WTC11 (cell line): ENCODE measurements at regions not wholly inside any gene's neighbourhood (a gene's known extent, or its start where the extent isn't known, plus 50 kb on each side); places are given as distances from the start of the nearest gene placed in this dataset.

Experiments used
- ATAC-seq: fragments of 200-7000 bp; cut with Tn5 transposase; 2 replicates; pipeline ENCODE4 v1.10.0; 2021; ENCODE audit warnings: mild to moderate bottlenecking, moderate library complexity
- CTCF ChIA-PET: fragments of 300-600 bp; sonication (Branson Sonifier 250); formaldehyde crosslinking; loops from one replicate; lab custom pipeline; 2021; ENCODE audit warnings: antibody characterized with exemption; lab: Charles Lee
- POLR2A ChIA-PET: fragments of 350-600 bp; sonication (Branson Sonifier 250); formaldehyde crosslinking; loops from one replicate; lab custom pipeline; 2021; ENCODE audit warnings: antibody characterized with exemption; lab: Charles Lee
- DNase-seq: peaks from one replicate; pipeline ENCODE4 v3.0.0; 2021; ENCODE audit warnings: low spot score
- H3K27ac Mint-ChIP-seq: 2 replicates; pipeline ENCODE4 v1.8.0; 2021; ENCODE audit warnings: mixed read lengths
- H3K27me3 Mint-ChIP-seq: 2 replicates; pipeline ENCODE4 v1.8.0; 2021; ENCODE audit warnings: low read depth, mild to moderate bottlenecking, moderate library complexity, mixed read lengths
- H3K36me3 Mint-ChIP-seq: 2 replicates; pipeline ENCODE4 v1.8.0; 2021; ENCODE audit warnings: mixed read lengths
- H3K4me1 Mint-ChIP-seq: 2 replicates; pipeline ENCODE4 v1.8.0; 2022; ENCODE audit warnings: mixed read lengths
- H3K4me3 Mint-ChIP-seq: 2 replicates; pipeline ENCODE4 v1.8.0; 2021; ENCODE audit warnings: mild to moderate bottlenecking, moderate library complexity, mixed read lengths
- H3K9me3 Mint-ChIP-seq: 2 replicates; pipeline ENCODE4 v1.8.0; 2021; ENCODE audit warnings: mixed read lengths
- ATF1 ChIP-seq: sonication (generic); formaldehyde crosslinking; IDR thresholded peaks from 2 replicates; pipeline ENCODE4 v1.8.1; 2023; ENCODE audit warnings: mild to moderate bottlenecking, moderate library complexity, missing genetic modification reagents
- ATF3 ChIP-seq: sonication (generic); formaldehyde crosslinking; conservative IDR thresholded peaks from 2 replicates; pipeline ENCODE4 v1.8.1; 2022; ENCODE audit warnings: mild to moderate bottlenecking, missing genetic modification reagents
- ATF6 ChIP-seq: sonication (generic); formaldehyde crosslinking; IDR thresholded peaks from 2 replicates; pipeline ENCODE4 v1.8.1; 2023; ENCODE audit warnings: mild to moderate bottlenecking, missing genetic modification reagents
- CBFB ChIP-seq: sonication (generic); formaldehyde crosslinking; IDR thresholded peaks from 2 replicates; pipeline ENCODE4 v1.8.1; 2022; ENCODE audit warnings: mild to moderate bottlenecking, low read depth, missing genetic modification reagents
- E2F4 ChIP-seq: sonication (generic); formaldehyde crosslinking; IDR thresholded peaks from 2 replicates; pipeline ENCODE4 v1.8.1; 2022; ENCODE audit warnings: low read depth, mild to moderate bottlenecking, moderate library complexity, missing genetic modification reagents, borderline replicate concordance
- ETV6 ChIP-seq: sonication (generic); formaldehyde crosslinking; IDR thresholded peaks from 2 replicates; pipeline ENCODE4 v1.8.1; 2022; ENCODE audit warnings: mild to moderate bottlenecking, missing genetic modification reagents
- GRHL2 ChIP-seq: fragments of 250-450 bp; sonication (Bioruptor Pico); IDR thresholded peaks from 2 replicates; pipeline ENCODE4 v1.8.0; 2022; ENCODE audit warnings: mild to moderate bottlenecking, moderate library complexity; ENCODE audit not compliant: insufficient replicate concordance, severe bottlenecking
- IRF2 ChIP-seq: sonication (generic); formaldehyde crosslinking; IDR thresholded peaks from 2 replicates; pipeline ENCODE4 v1.8.0; 2022; ENCODE audit warnings: low read depth, missing genetic modification reagents, borderline replicate concordance
- MXD4 ChIP-seq: fragments of 250-450 bp; sonication (Bioruptor Pico); IDR thresholded peaks from 2 replicates; pipeline ENCODE4 v1.8.0; 2021; ENCODE audit warnings: mild to moderate bottlenecking, moderate library complexity, borderline replicate concordance
- NFE2L1 ChIP-seq: sonication (generic); formaldehyde crosslinking; IDR thresholded peaks from 2 replicates; pipeline ENCODE4 v1.8.1; 2023; ENCODE audit warnings: missing genetic modification reagents
- RORB ChIP-seq: fragments of 250-450 bp; sonication (Bioruptor Pico); IDR thresholded peaks from 2 replicates; pipeline ENCODE4 v1.9.0; 2021; ENCODE audit warnings: mild to moderate bottlenecking
- SP1 ChIP-seq: sonication (generic); formaldehyde crosslinking; conservative IDR thresholded peaks from 2 replicates; pipeline ENCODE4 v1.8.1; 2022; ENCODE audit warnings: missing genetic modification reagents
- TCF7 ChIP-seq: sonication (generic); formaldehyde crosslinking; IDR thresholded peaks from 2 replicates; pipeline ENCODE4 v1.8.0; 2022; ENCODE audit warnings: mild to moderate bottlenecking, low read depth, missing genetic modification reagents, moderate library complexity
- TEAD4 ChIP-seq: sonication (generic); formaldehyde crosslinking; IDR thresholded peaks from 2 replicates; pipeline ENCODE4 v1.8.0; 2022; ENCODE audit warnings: mild to moderate bottlenecking, missing genetic modification reagents
- USF2 ChIP-seq: sonication (generic); formaldehyde crosslinking; IDR thresholded peaks from 2 replicates; pipeline ENCODE4 v1.8.1; 2023; ENCODE audit warnings: mild to moderate bottlenecking, missing genetic modification reagents, moderate library complexity
- ZNF219 ChIP-seq: sonication (generic); formaldehyde crosslinking; IDR thresholded peaks from 2 replicates; pipeline ENCODE4 v1.8.0; 2023; ENCODE audit warnings: missing genetic modification reagents, mild to moderate bottlenecking, borderline replicate concordance
- ZNF317 ChIP-seq: sonication (generic); formaldehyde crosslinking; IDR thresholded peaks from 2 replicates; pipeline ENCODE4 v1.8.1; 2023; ENCODE audit warnings: low read depth, mild to moderate bottlenecking, moderate library complexity, missing genetic modification reagents, borderline replicate concordance
- ZNF396 ChIP-seq: fragments of 250-450 bp; sonication (Bioruptor Pico); IDR thresholded peaks from 2 replicates; pipeline ENCODE4 v1.8.0; 2021; ENCODE audit warnings: mild to moderate bottlenecking, moderate library complexity, borderline replicate concordance
- ZNF423 ChIP-seq: fragments of 250-450 bp; sonication (Bioruptor Pico); IDR thresholded peaks from 2 replicates; pipeline ENCODE4 v2.1.2; 2022; ENCODE audit warnings: mild to moderate bottlenecking, moderate library complexity
- ZNF532 ChIP-seq: fragments of 250-450 bp; sonication (Bioruptor Pico); IDR thresholded peaks from 2 replicates; pipeline ENCODE4 v1.9.0; 2021; ENCODE audit warnings: mild to moderate bottlenecking, borderline replicate concordance
- TF ChIP-seq, protein P1 (sequence below): sonication (generic); formaldehyde crosslinking; IDR thresholded peaks from 2 replicates; pipeline ENCODE4 v1.8.1; 2023; ENCODE audit warnings: mild to moderate bottlenecking, missing genetic modification reagents
- TF ChIP-seq, protein P2 (sequence below): sonication (generic); formaldehyde crosslinking; IDR thresholded peaks from 2 replicates; pipeline ENCODE4 v1.8.0; 2023; ENCODE audit warnings: missing genetic modification reagents

DNA sequence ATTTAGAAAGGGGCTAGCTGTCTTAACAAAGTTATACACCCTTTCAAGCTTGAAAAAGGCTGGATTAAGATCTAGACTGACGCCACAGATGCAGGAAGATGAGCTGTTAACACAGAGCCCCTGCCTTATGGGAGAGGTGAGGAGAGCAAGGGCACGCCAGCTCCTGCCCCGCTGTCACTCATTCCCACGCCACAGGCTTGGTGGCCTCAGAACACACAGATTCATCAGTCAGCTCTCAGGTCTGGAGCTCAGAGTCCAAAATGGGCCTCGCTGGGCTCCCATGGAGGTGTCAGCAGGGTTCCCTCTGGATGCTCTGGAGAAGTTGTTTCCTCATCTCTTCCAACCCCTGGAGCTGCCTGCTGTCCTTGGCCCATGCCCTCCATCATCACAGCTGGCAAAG, 554.2 kb downstream of the TCERG1L start (continued):
- TF ChIP-seq, protein P1, sequence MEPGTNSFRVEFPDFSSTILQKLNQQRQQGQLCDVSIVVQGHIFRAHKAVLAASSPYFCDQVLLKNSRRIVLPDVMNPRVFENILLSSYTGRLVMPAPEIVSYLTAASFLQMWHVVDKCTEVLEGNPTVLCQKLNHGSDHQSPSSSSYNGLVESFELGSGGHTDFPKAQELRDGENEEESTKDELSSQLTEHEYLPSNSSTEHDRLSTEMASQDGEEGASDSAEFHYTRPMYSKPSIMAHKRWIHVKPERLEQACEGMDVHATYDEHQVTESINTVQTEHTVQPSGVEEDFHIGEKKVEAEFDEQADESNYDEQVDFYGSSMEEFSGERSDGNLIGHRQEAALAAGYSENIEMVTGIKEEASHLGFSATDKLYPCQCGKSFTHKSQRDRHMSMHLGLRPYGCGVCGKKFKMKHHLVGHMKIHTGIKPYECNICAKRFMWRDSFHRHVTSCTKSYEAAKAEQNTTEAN = no peak
- TF ChIP-seq ETV6 (no peak), ATF6 (CRISPR knock-in tag) (no peak), TCF7 (CRISPR knock-in tag) (no peak)

GRCh38 chr10:130757821-130758489, 553.6 kb downstream of the TCERG1L start:
- ATAC-seq (no peak), DNase-seq (no peak)
- POLR2A ChIA-PET = no interaction called here
- H3K27ac Mint-ChIP-seq = no peak overlapping the region
- H3K9me3 Mint-ChIP-seq = peaks cover 53% of the 10 kb centered on the region
- H3K27me3 Mint-ChIP-seq = peaks cover 7% of the 10 kb centered on the region; the same call in 1 of the 2 replicates
- no peak overlapping the region for H3K4me3 Mint-ChIP-seq
- CTCF ChIA-PET = no interaction called here
- H3K4me1 Mint-ChIP-seq = no peaks in the 10 kb centered on the region
- peaks cover 41% of the 10 kb centered on the region for H3K36me3 Mint-ChIP-seq
- TF ChIP-seq NFE2L1 (CRISPR knock-in tag) (no peak), SP1 (no peak), GRHL2 (CRISPR knock-in tag) (no peak), ZNF219 (CRISPR knock-in tag) (no peak), IRF2 (CRISPR knock-in tag) (no peak), MXD4 (CRISPR knock-in tag) (no peak), ATF1 (CRISPR knock-in tag) (no peak), ZNF317 (CRISPR knock-in tag) (no peak), USF2 (CRISPR knock-in tag) (no peak), ZNF423 (no peak), ATF3 (no peak), TEAD4 (CRISPR knock-in tag) (no peak), ZNF396 (CRISPR knock-in tag) (no peak)
- TF ChIP-seq, protein P2, sequence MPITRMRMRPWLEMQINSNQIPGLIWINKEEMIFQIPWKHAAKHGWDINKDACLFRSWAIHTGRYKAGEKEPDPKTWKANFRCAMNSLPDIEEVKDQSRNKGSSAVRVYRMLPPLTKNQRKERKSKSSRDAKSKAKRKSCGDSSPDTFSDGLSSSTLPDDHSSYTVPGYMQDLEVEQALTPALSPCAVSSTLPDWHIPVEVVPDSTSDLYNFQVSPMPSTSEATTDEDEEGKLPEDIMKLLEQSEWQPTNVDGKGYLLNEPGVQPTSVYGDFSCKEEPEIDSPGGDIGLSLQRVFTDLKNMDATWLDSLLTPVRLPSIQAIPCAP (CRISPR knock-in tag) = no peak
- TF ChIP-seq, all 79 proteins: peak for 0

- peaks cover 42% of the 10 kb centered on the region for H3K36me3 Mint-ChIP-seq
- DNase-seq = no peak
- H3K9me3 Mint-ChIP-seq = peaks cover 54% of the 10 kb centered on the region
- POLR2A ChIA-PET = no interaction called here
- H3K4me3 Mint-ChIP-seq = no peak overlapping the region
- ATAC-seq = no peak
- CTCF ChIA-PET = no interaction called here
- H3K4me1 Mint-ChIP-seq = no peaks in the 10 kb centered on the region
- peaks cover 7% of the 10 kb centered on the region; the same call in 1 of the 2 replicates for H3K27me3 Mint-ChIP-seq
- no peak overlapping the region for H3K27ac Mint-ChIP-seq
- TF ChIP-seq, protein P2 (CRISPR knock-in tag) = no peak
- no peak for TF ChIP-seq E2F4 (CRISPR knock-in tag)
- TF ChIP-seq ZNF532 = no peak
- no peak for TF ChIP-seq RORB (CRISPR knock-in tag)
- no peak for TF ChIP-seq ATF3
- TF ChIP-seq CBFB = no peak
Measured at GRCh38 chr10:130758529-130758928, 553.0 kb downstream of the TCERG1L start.
